Trophoblast cell (in vitro differentiated cells and primary cell): ENCODE measurements at regions not wholly inside any gene's neighbourhood (a gene's known extent, or its start where the extent isn't known, plus 50 kb on each side); places are given as distances from the start of the nearest gene placed in this dataset.

Experiments used
- DNase-seq, 2 donors: peaks; one replicate each; pipeline ENCODE4 v3.0.0-alpha.2; 2016
- H2AFZ ChIP-seq: 2 replicates; pipeline ENCODE4 v1.6.1; 2013; ENCODE audit warnings: low read length, moderate library complexity, mild to moderate bottlenecking; ENCODE audit not compliant: insufficient read depth, poor library complexity
- H2AK5ac ChIP-seq: 2 replicates; pipeline ENCODE4 v1.6.1; 2013; ENCODE audit warnings: mild to moderate bottlenecking, low read length
- H2BK120ac ChIP-seq: 2 replicates; pipeline ENCODE4 v1.6.1; 2013; ENCODE audit warnings: low read length, mild to moderate bottlenecking, moderate library complexity; ENCODE audit not compliant: insufficient read depth, poor library complexity
- H2BK12ac ChIP-seq: 2 replicates; pipeline ENCODE4 v1.6.1; 2013; ENCODE audit warnings: mild to moderate bottlenecking, low read length, moderate library complexity
- H2BK5ac ChIP-seq: 2 replicates; pipeline ENCODE4 v1.6.1; 2013; ENCODE audit warnings: low read length, low read depth, moderate library complexity, mild to moderate bottlenecking; ENCODE audit not compliant: poor library complexity
- H3K14ac ChIP-seq: 2 replicates; pipeline ENCODE4 v1.6.1; 2013; ENCODE audit warnings: mild to moderate bottlenecking, low read length
- H3K18ac ChIP-seq: 2 replicates; pipeline ENCODE4 v1.6.1; 2013; ENCODE audit warnings: mild to moderate bottlenecking, low read length
- H3K23ac ChIP-seq: 2 replicates; pipeline ENCODE4 v1.6.1; 2013; ENCODE audit warnings: low read length
- H3K27ac ChIP-seq: 2 replicates; pipeline ENCODE4 v1.5.1; 2013; ENCODE audit warnings: low read depth, mild to moderate bottlenecking, inconsistent platforms, low read length, moderate library complexity
- H3K27me3 ChIP-seq: 2 replicates; pipeline ENCODE4 v1.6.1; 2013; ENCODE audit warnings: inconsistent platforms, mild to moderate bottlenecking, low read length, moderate library complexity; ENCODE audit not compliant: insufficient read depth
- H3K36me3 ChIP-seq, 2 experiments: 1 replicate in 1 of 2; 2 replicates in 1 of 2; pipeline ENCODE4 v1.6.1; 2013; ENCODE audit warnings: low read length in 2 of 2, mild to moderate bottlenecking in 2 of 2, moderate library complexity in 1 of 2; ENCODE audit not compliant: insufficient read depth in 2 of 2, control insufficient read depth in 1 of 2
- H3K4ac ChIP-seq: 2 replicates; pipeline ENCODE4 v1.6.1; 2013; ENCODE audit warnings: low read depth, mild to moderate bottlenecking, low read length, moderate library complexity
- H3K4me1 ChIP-seq, 2 experiments: 1 replicate in 1 of 2; 2 replicates in 1 of 2; pipeline ENCODE4 v1.6.1; 2013; ENCODE audit warnings: low read length in 2 of 2, mild to moderate bottlenecking in 2 of 2, moderate library complexity in 1 of 2; ENCODE audit not compliant: insufficient read depth in 2 of 2, control insufficient read depth in 1 of 2
- H3K4me2 ChIP-seq: 2 replicates; pipeline ENCODE4 v1.6.1; 2013; ENCODE audit warnings: inconsistent platforms, mild to moderate bottlenecking, low read length, moderate library complexity
- H3K4me3 ChIP-seq: 2 replicates; pipeline ENCODE4 v1.5.1; 2013; ENCODE audit warnings: mild to moderate bottlenecking, low read depth, low read length, inconsistent platforms
- H3K79me1 ChIP-seq: one replicate; pipeline ENCODE4 v1.6.1; 2013; ENCODE audit warnings: low read length
- H3K79me2 ChIP-seq: 2 replicates; pipeline ENCODE4 v1.6.1; 2013; ENCODE audit warnings: low read length, mild to moderate bottlenecking; ENCODE audit not compliant: control insufficient read depth, insufficient read depth, poor library complexity
- H3K9ac ChIP-seq: 2 replicates; pipeline ENCODE4 v1.6.1; 2013; ENCODE audit warnings: mild to moderate bottlenecking, low read length
- H3K9me3 ChIP-seq: 2 replicates; pipeline ENCODE4 v1.6.1; 2013; ENCODE audit warnings: low read depth, mild to moderate bottlenecking, control low read depth, inconsistent platforms, low read length; ENCODE audit not compliant: insufficient read depth
- H4K12ac ChIP-seq: 2 replicates; pipeline ENCODE4 v1.6.1; 2013; ENCODE audit warnings: low read depth, mild to moderate bottlenecking, low read length, moderate library complexity
- H4K8ac ChIP-seq: 2 replicates; pipeline ENCODE4 v1.6.1; 2013; ENCODE audit warnings: low read depth, mild to moderate bottlenecking, low read length, moderate library complexity
- H4K91ac ChIP-seq: one replicate; pipeline ENCODE4 v1.6.1; 2013; ENCODE audit warnings: low read depth, mild to moderate bottlenecking, low read length, moderate library complexity
- WGBS: extraction: QIAGEN DNeasy Blood & Tissue Kit; methylation state at CpG from one replicate; pipeline ENCODE4 v1.1.7; 2013; ENCODE audit warnings: missing lambda C conversion rate; ENCODE audit not compliant: insufficient read length, insufficient coverage; ENCODE audit errors: extremely low coverage; 5-methylcytosine and 5-hydroxymethylcytosine counted together

DNA sequence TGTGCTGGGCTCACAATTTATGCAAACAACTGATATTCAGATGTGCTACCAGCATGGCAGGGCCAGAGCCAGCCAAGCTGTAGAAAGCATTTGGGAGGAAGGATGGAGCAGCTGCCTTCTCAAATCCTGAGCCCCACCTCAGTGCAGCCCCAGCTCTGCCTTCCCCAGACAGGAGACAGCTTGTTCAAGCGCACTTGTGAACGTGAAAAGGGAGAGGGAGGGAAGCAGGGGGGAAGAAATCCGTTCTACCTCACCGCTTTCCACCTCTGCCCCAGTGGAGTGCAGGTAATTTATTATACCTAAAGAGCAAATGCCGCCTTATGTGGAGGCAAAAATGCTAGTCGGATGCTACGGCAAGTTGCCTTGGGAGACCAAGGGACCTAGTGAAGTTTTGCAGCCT, 66.0 kb upstream of the SLC14A2 start:
- Histone ChIP-seq H3K36me3 (no peaks in the 10 kb centered on the region), H3K4ac (no peak overlapping the region), H3K4me3 (no peak overlapping the region), H4K91ac (no peak overlapping the region), H2BK12ac (no peak overlapping the region), H3K79me2 (no peaks in the 10 kb centered on the region), H3K27me3 (no peaks in the 10 kb centered on the region), H4K8ac (no peak overlapping the region), H2BK5ac (no peak overlapping the region), H3K4me1 (peaks cover 0 to 2% of the 10 kb centered on the region in 2 experiments), H3K9me3 (no peaks in the 10 kb centered on the region), H2AFZ (no peak overlapping the region), H3K14ac (no peak overlapping the region), H3K18ac (no peak overlapping the region), H3K23ac (no peak overlapping the region), H3K4me2 (no peak overlapping the region), H2BK120ac (no peak overlapping the region), H4K12ac (no peak overlapping the region), H3K79me1 (no peaks in the 10 kb centered on the region), H3K27ac (no peak overlapping the region), H2AK5ac (no peak overlapping the region), H3K9ac (no peak overlapping the region)
- WGBS: no CpG with 5 or more reads among the region's 7 CpGs
- no peak for DNase-seq

DNA sequence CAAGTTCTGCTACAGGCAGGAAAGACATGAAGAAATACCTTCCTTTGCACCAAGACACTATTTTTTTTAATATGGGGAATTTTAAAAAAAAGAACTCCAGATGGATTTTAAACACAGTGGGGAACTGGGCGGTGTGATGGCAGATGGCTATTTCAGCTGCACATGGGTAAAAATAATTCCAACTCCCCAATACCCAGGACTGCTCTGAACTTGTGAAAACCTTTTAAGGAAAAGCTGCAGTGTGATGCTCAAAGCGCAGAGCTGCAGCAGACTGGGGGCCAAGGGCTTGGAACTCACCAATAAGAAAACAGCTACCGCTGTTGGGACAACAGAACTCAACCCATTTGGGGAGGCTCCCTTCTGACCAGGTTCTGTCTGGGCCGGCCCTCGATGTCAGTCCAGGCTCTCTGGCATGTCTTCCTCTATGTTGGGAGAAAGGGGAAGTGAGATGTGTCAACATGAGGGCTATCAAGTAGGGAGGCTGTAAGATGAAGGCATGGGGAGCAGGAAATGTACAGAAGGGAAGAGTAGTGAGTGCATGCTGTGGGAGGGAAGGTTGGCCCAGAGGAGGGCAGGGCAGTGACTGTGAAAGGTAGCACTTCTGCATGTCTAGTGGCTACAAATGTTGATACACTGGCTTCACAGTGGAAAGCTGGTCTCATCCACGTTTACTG, 64.0 kb upstream of the SLC14A2 start:
- Histone ChIP-seq H3K36me3 (no peaks in the 10 kb centered on the region), H3K4me3 (no peak overlapping the region), H3K4ac (no peak overlapping the region), H3K9me3 (no peaks in the 10 kb centered on the region), H3K4me2 (no peak overlapping the region), H3K23ac (no peak overlapping the region), H3K79me1 (no peaks in the 10 kb centered on the region), H2BK120ac (no peak overlapping the region), H3K27ac (no peak overlapping the region), H4K8ac (no peak overlapping the region), H4K91ac (no peak overlapping the region), H3K18ac (no peak overlapping the region), H2BK5ac (no peak overlapping the region), H3K4me1 (peaks cover 0 to 2% of the 10 kb centered on the region in 2 experiments), H4K12ac (no peak overlapping the region), H3K27me3 (no peaks in the 10 kb centered on the region), H2BK12ac (no peak overlapping the region), H2AK5ac (no peak overlapping the region), H3K9ac (no peak overlapping the region), H3K14ac (no peak overlapping the region), H3K79me2 (no peaks in the 10 kb centered on the region), H2AFZ (no peak overlapping the region)
- WGBS: no CpG with 5 or more reads among the region's 6 CpGs
- no peak for DNase-seq

DNA sequence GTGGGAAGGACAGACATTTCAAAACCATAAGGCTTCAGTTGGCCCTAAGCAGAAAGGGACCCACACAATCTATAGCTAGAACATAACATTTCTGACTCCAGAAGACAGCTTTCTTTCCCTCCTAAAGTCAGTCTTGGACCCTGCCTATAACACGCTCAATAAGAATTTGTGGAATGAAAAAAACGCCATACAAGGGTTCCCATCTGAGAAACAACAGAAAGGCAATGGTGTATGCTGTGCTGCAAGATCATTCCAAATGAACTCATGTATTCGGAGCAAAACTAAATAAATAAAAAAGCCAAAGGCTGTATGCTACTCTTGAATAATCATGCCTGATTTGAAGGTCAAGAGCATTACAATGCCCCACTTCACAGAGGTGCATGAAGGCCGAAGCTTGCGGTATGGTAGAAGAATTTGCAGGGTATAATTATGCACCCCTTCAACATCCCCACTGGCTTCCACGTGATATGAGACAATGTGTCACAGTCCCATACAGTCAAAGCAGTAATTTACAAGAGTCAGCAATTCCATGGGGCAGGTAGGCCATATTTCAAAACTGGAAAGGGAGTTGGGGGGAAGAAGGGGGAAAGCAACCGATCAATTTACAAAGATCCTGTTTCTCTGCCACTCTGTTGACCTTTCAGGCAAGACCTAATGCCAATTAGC, 61.4 kb upstream of the SLC14A2 start:
- Histone ChIP-seq H3K14ac (no peak overlapping the region), H2AFZ (no peak overlapping the region), H3K18ac (no peak overlapping the region), H3K4ac (no peak overlapping the region), H3K27me3 (no peaks in the 10 kb centered on the region), H4K91ac (no peak overlapping the region), H4K8ac (no peak overlapping the region), H4K12ac (no peak overlapping the region), H3K9me3 (no peaks in the 10 kb centered on the region), H3K36me3 (no peaks in the 10 kb centered on the region), H3K4me3 (no peak overlapping the region), H2BK12ac (no peak overlapping the region), H3K4me1 (no peaks in the 10 kb centered on the region), H2AK5ac (no peak overlapping the region), H2BK5ac (no peak overlapping the region), H2BK120ac (no peak overlapping the region), H3K4me2 (no peak overlapping the region), H3K79me2 (no peaks in the 10 kb centered on the region), H3K23ac (no peak overlapping the region), H3K9ac (no peak overlapping the region), H3K79me1 (no peaks in the 10 kb centered on the region), H3K27ac (no peak overlapping the region)
- peak in 1 of 2 donors; percentile 17 for DNase-seq
- WGBS: no CpG with 5 or more reads among the region's 7 CpGs

DNA sequence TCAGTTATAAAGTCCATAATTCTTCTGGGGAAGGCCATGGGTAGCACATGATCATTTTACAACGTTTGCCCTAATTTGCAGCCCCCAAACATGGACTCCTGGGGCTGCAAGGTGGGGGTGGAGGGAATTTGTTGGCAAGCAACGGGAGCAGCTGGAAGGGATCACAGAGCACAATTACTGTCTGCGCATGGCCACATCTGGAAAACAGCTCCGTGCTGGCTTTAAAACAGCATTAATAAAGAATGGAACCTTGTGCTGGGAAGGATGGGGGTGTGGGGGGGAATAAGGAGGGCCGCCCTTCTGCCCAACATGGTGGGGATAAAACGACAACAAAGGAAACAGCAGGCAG, 60.9 kb upstream of the SLC14A2 start:
- H3K4me3 ChIP-seq: no peak overlapping the region
- no peaks in the 10 kb centered on the region for H3K36me3 ChIP-seq
- H3K27ac ChIP-seq: no peak overlapping the region
- H2BK5ac ChIP-seq: no peak overlapping the region
- no peak overlapping the region for H2BK12ac ChIP-seq
- no peaks in the 10 kb centered on the region for H3K79me1 ChIP-seq
- no peak for DNase-seq
- H3K4me2 ChIP-seq: no peak overlapping the region
- no peaks in the 10 kb centered on the region for H3K9me3 ChIP-seq
- H4K8ac ChIP-seq: no peak overlapping the region
- no peaks in the 10 kb centered on the region for H3K79me2 ChIP-seq
- no peak overlapping the region for H4K12ac ChIP-seq
- no peak overlapping the region for H3K9ac ChIP-seq
- no peaks in the 10 kb centered on the region for H3K27me3 ChIP-seq
- H3K4me1 ChIP-seq: no peaks in the 10 kb centered on the region
- no peak overlapping the region for H3K18ac ChIP-seq
- no peak overlapping the region for H4K91ac ChIP-seq
- no peak overlapping the region for H2BK120ac ChIP-seq
- WGBS: no CpG with 5 or more reads among the region's 6 CpGs
- no peak overlapping the region for H3K4ac ChIP-seq
- H3K14ac ChIP-seq: no peak overlapping the region
- no peak overlapping the region for H2AK5ac ChIP-seq
- no peak overlapping the region for H2AFZ ChIP-seq
- H3K23ac ChIP-seq: no peak overlapping the region
